ENCODE measurements at regions not wholly inside any gene's neighbourhood (a gene's known extent, or its start where the extent isn't known, plus 50 kb on each side); places are given as distances from the start of the nearest gene placed in this dataset.

DNA sequence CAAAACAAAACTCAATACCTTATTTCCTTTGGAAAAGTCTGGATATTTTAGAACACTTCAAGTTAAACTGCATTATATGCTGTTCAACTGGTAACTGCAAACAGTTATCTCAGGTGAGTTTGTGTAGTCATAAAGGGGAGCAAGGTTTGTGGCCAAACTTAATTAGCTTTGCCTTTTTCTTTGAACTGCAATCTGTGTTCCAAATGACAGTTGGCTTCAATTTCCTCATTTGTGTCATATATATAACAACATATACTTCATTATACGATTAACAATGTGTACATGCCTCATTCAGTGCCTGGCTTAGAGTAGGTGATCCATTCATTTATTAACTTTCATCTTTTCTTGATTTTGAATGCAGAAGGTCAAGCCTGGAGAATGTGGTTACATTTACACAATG is 55.8 kb downstream of the KCNE4 start:
- DNase-seq, result no peak

DNA sequence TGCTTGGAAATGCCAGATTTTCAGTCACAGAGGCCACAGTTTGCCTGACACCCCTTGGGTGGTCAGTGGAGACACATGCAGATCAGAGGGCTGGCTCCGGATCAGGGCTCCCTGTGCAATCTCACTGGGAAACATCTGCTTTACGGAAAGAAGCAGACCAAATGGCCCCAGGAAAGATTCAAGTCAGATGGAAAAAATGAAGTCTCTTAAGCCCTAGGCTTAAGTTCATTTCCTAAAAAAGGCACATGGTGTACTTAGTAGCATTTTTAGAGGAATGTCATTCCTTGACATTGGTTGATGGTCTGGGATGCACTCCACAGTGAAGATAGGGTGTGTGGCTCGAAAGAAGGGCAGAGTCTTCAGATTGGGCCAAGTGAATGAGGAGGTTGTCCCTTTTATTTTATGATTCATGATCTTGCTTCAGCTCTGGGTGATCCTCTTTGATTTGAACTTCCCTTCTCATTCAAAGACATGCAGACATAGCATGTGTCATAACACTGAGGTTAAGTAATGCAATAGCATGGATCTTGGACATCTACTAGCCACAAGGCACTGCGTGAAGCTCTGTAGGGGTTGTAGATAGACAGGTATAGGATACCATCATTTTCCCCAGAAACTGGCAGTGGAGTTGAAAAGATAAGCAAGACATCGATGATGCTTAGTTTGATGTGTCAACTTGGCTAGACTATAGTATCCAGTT is 56.5 kb downstream of the KCNE4 start:
- DNase-seq, result no peak

DNA sequence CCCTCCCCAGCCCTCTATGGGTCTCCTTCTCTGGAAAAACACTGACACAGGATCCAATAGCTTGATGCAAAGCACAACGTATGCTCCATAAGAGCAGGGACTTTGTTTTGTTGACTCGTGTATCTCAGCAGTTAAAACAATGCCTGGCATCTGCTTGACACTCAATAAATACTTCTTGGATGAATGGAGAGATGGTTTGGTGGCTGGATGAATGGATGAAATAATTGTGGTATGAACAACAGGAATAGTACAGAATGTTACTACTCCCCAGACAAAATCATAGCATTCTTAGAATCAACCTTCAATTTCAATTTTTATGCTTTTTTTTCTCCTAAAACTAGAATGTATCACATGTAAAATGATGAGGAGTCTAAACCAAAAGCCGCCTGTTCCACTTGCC is 57.4 kb downstream of the KCNE4 start:
- no peak for DNase-seq

DNA sequence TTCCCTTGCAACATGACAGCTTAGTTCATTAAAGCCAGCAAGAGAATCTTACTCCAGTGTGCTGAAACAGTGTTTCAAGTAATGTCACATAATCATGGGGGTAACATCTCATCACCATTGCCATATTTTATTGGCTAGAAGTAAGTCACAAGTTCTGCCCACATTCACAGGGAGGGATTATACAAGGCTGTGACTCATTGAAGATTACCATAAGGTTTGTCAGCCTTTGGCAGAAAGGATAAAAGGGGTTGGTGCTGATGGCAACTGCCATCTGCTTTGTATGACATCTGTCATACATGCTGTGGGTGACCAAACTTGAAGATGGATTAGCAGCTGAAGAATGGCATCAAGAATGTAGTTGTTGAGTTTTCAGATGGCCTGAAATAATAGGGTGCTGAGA is 61.2 kb downstream of the KCNE4 start:
- DNase-seq, result no peak

DNA sequence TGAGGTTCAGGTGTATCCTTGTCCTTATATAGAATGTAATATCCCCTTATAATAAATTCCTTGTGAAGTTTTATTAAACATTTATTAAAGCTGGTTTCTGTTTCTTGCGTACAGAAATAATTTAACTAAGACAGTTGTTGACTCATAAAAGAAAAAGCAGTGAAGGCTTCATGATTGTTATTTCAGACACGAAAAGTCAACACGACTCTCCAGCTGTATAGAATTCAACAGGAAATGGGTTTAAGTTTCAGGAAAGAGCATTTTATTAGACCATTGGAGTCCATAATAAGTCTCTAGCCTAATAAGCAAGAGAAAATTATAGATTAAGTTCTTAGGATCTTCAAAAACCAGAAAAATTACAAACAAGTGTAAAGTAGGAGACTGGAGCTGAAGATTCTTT is 62.2 kb downstream of the KCNE4 start:
- DNase-seq, result no peak

DNA sequence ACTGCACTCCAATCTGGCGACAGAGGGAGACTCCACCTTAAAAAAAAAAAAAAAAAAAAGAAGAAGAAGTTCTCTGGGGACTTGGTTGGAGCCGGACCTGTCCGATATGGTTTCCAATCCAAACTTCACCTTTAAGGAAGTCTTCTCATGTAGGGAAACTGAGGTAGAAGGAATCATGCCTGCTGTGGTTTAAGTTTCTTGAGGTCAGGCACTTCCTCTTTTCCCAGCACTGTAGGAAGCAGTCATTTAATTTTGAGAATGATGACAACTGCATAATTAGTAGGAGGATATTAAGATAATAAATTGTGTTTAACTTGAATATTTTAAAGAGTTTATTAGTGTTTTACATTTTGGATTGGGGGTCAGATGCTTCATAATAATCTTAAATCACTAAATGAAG is 62.9 kb downstream of the KCNE4 start:
- DNase-seq, result no peak

DNA sequence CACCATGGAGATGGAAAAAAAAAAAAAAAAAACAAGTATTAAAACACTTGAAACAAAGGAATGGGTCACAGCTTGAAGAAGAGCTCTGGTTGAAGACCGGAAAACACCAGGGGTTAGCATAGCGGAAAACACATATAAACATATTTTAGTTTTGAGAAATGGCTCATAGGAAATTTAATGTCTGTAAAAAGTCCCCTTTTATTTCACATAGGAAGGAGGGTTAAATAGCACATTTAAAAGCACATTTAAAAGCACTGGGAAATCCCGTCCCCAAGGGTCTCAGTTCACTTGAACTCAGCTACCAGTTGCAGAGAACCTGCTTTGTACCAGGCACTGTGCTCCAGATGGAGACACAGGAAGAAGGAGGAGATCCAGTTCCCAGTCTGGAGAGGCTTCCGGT is 65.5 kb downstream of the KCNE4 start:
- DNase-seq, result no peak

DNA sequence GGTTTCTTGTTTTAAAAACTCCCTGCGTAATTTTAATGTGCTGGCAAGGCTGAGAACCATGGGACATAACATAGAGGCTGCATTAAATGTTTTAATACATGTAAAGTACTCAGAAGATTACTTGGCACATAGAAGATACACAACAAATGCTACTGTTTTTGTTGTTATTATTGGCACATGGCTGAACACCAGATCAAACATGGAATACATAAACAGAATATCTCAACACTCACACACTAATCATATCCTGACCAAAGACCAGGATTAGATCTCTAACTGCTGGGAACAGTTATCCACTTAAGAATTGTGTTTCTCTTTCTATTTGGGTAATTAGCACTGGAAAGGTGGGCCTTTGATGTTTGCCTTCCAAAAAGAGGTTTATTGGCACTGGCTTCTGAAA is 69.3 kb downstream of the KCNE4 start:
- DNase-seq, result no peak

DNA sequence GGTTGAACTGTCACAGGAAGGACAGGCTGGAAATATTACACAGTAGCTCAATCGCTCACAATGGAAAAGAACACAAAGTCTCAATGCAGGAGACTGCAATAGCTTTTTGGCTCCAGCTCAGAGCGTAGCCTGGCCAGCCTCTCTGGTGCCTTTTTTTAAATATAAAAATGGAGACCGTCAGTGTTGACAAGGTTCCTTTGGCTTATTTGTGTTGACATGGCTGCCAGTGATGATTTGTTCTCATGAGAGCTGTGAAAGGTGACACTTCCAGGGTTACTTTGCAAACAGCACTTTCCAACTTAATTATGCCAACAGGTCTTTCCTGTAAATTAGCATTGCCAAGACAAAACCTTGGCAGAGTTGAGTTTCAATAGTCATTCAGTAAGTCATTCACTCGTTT is 70.8 kb downstream of the KCNE4 start:
- DNase-seq, result no peak

DNA sequence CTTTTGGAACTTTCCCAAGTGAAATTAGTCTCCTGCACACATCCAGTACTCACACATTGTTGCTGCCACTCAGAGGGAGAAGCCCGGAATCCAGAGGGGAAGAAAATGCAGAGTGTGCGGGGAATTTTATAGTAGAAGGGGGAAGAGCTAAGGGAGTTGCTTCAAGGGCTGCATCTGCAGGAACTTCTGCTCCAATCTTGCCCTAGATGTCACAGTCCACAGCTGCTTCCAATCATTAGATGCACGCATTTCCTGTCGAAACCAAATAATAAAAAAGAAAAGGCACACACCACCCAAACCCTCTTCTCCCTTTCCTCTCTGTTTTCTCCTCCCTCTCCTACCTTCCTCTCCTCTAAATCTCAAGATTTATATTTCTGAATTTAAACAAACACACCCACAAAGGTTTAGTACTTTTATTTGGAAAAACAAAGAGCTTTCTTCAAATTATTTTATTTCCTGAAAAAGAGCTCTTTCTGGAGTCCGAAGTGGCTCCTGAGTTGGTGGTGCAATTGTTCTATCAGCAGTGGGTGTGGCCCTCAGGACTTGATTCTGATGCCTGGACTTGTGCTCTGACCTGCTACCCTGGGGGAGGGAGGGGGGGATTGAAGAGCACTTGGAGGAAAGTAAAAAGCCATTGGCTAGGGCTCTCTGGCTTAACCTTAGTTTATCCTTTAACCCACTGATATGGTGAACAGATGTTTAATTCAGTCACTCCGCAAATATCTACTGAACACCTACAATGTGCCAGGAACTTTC is 72.0 kb downstream of the KCNE4 start:
- peak; percentile 48 for DNase-seq

DNA sequence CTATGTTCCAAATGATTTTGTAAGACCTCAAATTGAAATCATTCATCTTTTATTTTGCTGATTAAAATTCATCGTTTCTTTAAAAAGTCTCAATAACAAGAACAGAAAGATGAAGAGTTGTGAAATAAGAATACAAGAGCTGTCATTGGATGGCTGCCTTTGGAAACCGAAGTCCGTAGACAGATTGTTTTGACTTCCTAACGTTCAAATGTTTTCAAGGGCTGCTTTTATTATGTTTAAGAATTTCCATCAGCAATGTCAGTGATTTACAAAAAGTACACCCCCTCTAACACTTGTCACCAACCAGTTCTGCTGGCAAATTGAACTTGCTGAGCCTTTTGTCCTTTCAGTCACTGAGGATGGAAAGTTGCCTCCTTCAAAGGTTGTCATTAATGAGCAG is 89.6 kb downstream of the KCNE4 start:
- no peak for DNase-seq

DNA sequence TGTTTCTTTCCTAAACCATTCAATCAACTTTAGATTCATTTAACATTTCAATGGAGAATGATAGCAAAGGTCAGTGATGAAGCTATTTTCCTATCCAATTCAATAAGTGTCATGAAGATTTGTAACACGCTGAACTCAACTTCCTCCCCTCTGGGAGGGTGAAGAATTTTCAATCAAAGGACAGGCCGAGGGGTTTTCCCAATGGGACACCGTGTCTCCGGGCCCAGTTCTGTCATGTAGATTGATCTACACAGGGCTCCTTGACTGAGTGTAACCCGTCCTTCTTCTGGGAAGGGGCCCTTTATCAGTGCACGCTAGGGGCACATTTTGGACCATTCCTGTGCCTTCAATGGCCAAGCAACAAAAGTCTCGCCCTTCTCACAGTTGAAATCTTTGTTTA is 90.1 kb downstream of the KCNE4 start:
- DNase-seq, result no peak

DNA sequence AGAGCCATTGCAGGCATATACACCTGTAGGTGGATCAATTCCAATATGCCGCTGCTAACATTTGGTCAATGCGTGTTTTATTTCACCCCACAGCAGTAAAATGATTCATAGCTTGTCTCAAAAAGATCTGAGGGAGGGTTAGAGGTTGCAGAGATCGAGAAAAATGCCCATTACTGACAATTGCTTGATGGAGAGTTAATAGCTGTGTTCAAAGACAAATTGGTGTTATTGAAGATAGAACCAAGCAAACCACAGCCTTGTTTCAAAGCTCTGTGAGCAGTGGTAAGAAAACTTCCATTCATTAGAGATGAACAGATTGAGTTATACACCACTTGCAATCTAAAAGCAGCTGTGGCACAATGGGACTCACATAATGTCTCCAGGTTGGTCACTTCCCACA is 95.4 kb downstream of the KCNE4 start:
- no peak for DNase-seq

DNA sequence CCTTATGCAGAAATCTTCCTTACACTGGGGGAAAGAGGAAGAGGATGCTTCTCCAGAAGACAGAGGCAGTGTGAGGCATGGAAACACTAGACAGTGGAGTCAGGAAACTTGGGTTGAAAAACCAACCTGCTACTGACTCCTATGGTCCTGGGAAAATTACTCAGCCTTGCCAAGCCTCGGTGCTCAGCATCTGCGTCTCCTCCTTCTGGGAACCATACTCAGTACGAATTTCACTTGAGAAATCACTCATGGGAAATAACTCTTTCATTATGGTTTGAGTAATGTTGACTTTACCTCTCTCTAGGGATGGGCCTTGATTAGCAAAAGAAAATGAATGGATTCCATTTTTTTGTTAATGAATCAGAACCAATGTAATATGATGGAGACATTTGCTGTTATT is 96.5 kb downstream of the KCNE4 start:
- DNase-seq, result no peak

DNA sequence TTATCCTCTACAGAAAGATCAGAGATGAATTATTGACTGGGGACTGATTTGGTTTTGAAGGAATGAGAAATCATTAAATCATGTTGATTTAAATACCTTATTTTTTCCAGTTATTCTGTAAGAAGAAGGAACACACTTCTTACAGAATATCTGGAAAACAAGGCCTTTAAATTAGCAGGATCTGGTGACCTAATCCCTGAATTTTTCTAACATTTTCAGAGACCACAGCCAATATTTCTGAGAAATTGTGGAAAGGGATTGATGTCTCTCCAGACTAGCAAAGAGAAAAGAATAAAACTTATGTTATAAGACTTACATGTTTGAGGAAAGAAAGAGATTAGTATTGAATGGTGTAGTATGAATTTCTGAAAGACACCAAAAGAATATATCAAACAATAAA is 104.0 kb downstream of the KCNE4 start:
- no peak for DNase-seq

DNA sequence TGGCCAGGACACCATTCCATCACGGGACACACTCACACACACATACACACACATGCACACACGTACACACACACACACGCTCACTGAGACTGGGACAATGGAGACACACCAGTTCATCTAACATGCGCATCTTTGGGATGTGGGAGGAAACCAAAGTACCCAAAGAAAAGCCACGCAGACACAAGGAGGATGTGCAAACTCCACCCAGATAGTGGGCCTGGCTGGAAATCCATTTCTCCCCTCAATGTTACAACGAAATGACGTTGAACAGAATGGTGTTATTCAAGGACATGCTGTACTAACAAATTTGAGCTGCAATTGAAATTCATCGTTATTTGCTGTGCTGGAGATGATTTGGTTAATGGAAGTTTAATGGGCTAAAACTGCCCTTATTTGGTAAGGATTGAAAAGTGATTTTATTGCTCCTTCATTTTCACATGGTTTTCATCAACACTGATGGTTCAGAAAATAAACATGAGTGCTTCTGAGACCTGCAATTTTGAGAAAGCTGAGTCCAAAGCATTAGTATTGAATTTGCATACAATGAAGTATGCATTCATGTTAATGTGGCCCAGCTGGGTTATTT is 110.0 kb downstream of the KCNE4 start:
- DNase-seq, result no peak

DNA sequence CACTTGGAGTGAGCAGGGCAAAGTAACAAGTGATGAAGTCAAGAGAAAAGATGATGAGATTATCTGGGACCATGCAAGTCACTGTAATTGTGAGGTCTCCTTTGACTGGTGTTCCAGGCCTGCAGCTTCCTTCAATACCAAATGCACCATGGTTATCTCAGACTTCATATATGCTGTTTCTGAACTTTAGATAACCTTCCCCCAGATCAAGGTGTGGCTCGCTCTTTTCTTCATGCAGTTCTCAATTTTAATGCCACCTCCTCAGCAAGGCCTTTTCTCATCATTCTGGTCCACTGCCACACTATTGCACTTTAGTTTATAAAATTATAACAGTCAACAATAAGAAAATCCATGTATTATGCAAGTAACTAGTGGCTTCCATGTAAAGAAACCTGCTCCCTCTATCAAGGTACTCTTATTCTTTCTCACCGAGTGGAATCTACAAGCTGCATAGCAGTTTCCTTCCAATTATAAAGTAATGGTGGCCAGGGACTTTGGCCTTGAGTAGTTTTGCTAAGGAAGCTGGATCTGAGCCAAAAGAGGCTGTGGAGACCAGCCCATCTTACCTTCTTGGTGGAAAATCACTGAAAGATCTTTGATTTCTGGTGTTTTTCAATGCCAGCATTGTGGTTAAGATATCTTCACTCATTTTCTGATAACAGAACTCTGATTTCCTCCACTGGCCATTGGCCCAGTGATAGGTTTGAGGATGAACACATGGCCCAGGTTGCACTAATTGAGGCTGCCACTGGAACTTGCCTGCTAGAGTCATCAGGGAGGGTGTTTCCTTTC is 113.6 kb downstream of the KCNE4 start:
- no peak for DNase-seq

DNA sequence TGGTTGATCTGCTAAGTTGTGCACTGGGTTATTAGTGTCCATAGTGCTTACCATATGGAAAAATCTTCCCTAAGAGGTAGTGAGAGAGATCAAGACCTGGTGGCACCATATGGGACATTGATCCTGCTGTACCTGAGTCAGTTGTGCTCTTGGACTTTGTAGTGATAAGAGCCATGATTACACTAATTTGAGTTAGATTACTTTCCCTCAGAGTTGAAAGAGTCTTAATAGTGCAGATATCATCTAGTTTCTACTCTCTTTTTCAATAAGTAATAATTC is 114.2 kb downstream of the KCNE4 start:
- DNase-seq, result no peak

DNA sequence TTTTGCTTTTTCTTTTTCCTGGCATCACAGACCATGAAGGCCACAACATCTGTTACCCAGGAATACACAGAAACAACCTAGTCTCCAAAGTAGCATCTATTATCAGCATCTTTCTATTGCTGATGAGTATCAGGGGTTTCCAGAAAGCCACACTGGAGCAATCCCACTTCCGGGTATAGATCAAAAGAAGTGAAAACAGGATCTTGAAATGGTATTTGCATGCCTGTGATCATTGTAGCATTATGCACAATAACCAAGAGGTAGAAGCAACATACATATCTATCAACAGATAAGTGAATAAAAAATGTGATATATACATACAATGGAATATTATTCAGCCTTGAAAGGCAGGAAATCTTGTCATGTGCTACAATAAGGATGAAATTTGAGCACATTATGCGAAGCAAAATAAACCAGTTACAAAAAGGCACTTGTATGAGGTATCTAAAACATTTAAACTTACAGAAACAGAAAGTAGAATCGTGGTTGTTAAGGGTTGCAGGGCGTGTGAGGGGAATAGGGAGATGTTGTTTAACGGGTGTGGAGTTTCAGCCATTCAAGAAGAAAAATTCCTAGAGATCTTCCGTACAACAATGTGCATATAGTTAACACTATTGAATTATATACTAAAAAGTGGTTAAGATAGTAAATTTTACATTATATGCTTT is 115.1 kb downstream of the KCNE4 start:
- no peak for DNase-seq

DNA sequence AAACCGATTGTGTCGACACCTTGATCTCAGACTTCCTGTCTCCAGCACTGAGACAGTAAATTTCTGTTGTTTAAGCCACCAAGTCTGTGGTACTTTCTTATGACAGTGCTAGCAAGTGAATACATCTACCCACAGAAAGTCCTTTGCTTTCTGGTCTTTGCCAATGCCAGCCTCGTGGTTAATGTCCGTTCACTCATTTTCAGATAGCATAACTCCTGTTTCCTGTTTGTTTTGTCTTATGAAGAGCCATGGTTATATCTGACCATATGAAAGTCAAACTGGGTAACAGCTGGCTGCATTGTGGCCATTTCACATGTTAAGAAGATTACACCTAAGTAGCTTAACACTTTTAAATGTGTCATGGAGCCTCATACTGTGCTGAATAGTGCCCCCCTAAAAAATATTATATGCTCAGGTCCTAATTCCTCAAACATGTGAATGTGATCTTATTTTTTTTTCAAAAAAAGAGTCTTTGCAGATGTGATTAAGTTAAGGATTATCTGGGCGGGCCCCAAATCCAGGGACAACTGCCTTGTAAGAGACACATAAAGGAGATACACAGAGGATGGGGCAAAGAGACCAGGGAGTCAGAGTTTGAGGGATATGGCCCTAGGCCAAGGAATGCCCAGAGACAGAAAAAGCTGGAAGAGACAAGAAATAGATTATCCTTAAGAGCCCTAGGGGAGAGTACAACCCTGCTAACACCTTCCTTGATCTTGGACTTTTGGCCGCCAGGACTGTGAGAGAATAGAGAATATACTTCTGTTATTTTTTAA is 118.0 kb downstream of the KCNE4 start:
- no peak for DNase-seq

DNA sequence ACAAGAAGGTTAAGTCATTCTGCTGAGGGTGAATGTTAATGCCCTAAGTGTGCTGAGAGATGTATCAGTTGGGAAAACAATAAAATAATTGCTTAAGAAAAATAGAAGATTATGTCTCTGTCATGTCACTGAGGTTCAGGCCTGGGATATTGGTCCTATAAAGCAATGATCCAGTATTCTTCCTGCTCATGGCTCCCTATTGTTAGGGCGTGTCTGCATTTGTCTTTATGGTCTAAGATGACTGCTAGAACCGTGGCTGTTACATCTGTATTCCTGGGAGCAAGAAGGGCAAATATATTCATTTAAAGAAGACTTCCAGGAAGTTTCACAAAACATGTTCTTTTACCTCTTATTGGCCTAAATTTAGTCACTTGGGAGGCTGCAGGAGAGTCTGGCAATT is 125.0 kb downstream of the KCNE4 start:
- no peak for DNase-seq

DNA sequence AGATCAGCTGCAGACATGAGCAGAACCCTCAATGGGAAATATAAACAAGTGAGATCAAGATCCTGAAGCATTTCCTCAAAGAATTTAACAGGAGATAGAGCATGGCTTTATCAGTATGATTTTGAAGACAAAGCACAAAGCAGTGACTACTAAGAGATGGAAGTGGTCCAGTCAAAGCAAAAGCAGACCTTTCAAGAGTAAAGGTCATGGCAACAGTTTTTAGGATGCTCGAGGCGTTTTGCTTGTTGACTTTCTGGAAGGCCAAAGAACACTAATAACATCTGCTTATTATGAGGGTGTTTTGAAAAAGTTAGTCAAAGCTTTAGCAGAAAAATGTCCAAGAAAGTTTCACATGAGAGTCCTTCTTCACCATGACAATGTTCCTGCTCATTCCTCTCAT is 128.5 kb downstream of the KCNE4 start:
- peak; percentile 12 for DNase-seq

Measured in renal pelvis (tissue), 1 donor.